Lower leg skin (tissue), 4 donors: ENCODE measurements at regions not wholly inside any gene's neighbourhood (a gene's known extent, or its start where the extent isn't known, plus 50 kb on each side); places are given as distances from the start of the nearest gene placed in this dataset.

Experiments
- DNase-seq, 2 donors: peaks; one replicate each; pipeline ENCODE4 v3.0.0-alpha.2; 2019; ENCODE audit warnings: low spot score in 2 of 2
- H3K4me3 ChIP-seq: fragments of 200-600 bp; sonication (generic); 2 replicates; pipeline ENCODE4 v1.5.1; 2017; ENCODE audit warnings: mild to moderate bottlenecking, low read depth; ENCODE audit not compliant: poor library complexity, severe bottlenecking
- CTCF ChIP-seq, 3 donors: fragments of 450-650 bp; IDR thresholded peaks; one replicate each; pipeline ENCODE4 v1.5.1; 2016; ENCODE audit warnings: antibody characterized with exemption in 3 of 3, mild to moderate bottlenecking in 3 of 3, moderate library complexity in 2 of 3
- POLR2A ChIP-seq, 2 donors: fragments of 450-650 bp; IDR thresholded peaks; one replicate each; pipeline ENCODE4 v1.6.1; 2016 to 2017; ENCODE audit warnings: antibody characterized with exemption in 2 of 2, mild to moderate bottlenecking in 1 of 2, moderate library complexity in 1 of 2
- WGBS, 2 donors: methylation state at CpG; one replicate each; pipeline ENCODE4 v1.1.5; 2018; 5-methylcytosine and 5-hydroxymethylcytosine counted together
- intact Hi-C: fragments of 100-400 bp; cut with DNase I; formaldehyde crosslinking; loops from one replicate; pipeline ENCODE4 v1.15.0; 2023; ENCODE audit warnings: low total_unique reads

DNA sequence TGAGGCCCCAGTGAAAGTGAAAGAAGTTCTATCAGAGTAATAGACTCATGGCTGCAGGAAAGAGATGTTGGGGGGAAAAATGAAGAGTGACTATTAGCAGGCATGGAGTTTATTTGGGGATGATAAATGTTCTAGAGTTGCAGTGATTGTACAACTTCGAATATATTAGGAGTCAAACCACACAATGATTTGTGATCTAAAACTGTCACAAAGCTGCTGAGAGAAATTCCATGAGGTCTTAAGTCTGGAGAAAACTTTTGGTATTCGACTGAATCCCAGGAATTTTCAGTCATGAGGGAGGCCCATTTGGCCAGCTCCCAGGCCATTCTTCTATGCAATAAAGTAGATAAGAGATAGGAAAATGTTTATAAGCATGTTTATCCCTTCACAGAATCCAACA lies 55.9 kb upstream of the UNC5B start:
- WGBS, 2 donors, result 51 to 65% methylated on average over 2 of the region's 2 CpGs
- no peak overlapping the region for H3K4me3 ChIP-seq
- TF ChIP-seq CTCF (IDR thresholded peaks at IDR 0.05), result no peak
- no peak for TF ChIP-seq POLR2A (IDR thresholded peaks at IDR 0.05)
- intact Hi-C loops, result no loop called here
- no peak for DNase-seq

GRCh38 chr10:71157435-71157834 lies 54.9 kb upstream of the UNC5B start:
- DNase-seq, result no peak
- TF ChIP-seq POLR2A (IDR thresholded peaks at IDR 0.05) (no peak), CTCF (IDR thresholded peaks at IDR 0.05) (no peak)
- WGBS, 2 donors, result 88 to 100% methylated on average over 1 of the region's 1 CpG
- no peak overlapping the region for H3K4me3 ChIP-seq
- intact Hi-C loops, result no loop called here

GRCh38 chr10:71158251-71158650 lies 54.1 kb upstream of the UNC5B start:
- no peak for TF ChIP-seq CTCF (IDR thresholded peaks at IDR 0.05)
- TF ChIP-seq POLR2A (IDR thresholded peaks at IDR 0.05), result no peak
- H3K4me3 ChIP-seq, result no peak overlapping the region
- intact Hi-C loops, result no loop called here
- no peak for DNase-seq

DNA sequence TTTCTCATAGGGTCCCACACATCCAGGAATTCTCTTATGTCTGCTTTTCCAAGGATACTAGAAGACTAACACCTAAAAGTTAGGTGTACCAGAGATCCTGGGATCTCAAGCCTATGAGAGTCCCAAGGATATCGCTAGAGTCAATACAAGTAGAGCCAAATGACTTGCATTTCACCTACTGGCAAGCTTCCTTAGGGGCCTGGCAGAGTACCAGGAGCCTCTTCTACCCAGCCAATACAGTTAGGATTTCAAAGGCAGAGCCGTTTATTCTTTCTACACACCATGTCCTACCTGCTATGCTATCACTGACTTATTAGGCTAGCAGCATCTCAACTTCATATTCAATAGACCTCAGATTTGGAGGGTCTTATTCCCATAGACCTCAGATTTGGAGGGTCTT lies 53.5 kb upstream of the UNC5B start:
- no peak overlapping the region for H3K4me3 ChIP-seq
- TF ChIP-seq POLR2A (IDR thresholded peaks at IDR 0.05) (no peak), CTCF (IDR thresholded peaks at IDR 0.05) (no peak)
- intact Hi-C loops, result no loop called here
- no peak for DNase-seq
- WGBS, 2 donors, result 64 to 70% methylated on average over 2 of the region's 2 CpGs

DNA sequence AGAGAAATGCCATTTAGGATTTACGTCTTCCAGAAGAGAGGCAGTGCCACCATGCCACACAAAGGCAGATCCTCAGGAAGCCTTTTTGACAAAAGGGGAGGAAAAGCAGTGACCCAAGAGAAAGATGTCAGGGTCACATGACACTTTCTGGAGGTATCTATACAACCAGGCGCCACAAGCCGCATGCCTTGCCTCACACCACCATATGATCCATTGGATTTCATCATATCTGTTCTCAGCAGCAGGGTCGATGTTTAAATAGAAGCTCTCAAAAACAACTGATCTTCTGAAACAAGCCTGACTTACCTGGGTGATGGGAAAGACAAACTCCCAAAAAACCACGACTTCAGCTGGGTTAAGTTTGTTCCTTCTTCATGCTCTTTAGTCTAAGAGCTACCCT lies 52.5 kb upstream of the UNC5B start:
- no peak overlapping the region for H3K4me3 ChIP-seq
- no peak for TF ChIP-seq CTCF (IDR thresholded peaks at IDR 0.05)
- intact Hi-C loops, result no loop called here
- DNase-seq, result no peak
- 90 to 94% methylated on average over 5 of the region's 5 CpGs for WGBS, 2 donors

DNA sequence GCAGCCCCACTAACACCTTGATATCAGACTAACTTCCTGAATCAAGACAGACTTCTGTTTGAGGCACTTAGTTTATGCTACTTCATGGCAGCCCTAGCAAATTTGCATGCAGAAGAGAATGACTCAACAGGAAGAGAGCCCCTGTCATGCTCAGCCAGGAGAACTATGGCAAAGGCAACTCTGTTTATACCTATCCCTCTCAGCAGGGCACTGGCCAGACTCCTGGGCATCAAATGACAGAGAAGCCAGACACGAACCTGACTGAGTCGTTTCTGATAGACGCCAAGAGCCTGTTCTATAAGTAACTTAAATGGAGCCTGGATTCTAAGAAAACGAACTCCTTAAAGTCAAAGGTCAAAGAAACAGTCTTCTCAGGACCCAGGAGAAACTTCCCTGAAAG lies 50.9 kb upstream of the UNC5B start:
- intact Hi-C loops, result no loop called here
- WGBS, 2 donors, result 64 to 86% methylated on average over 4 of the region's 4 CpGs
- TF ChIP-seq POLR2A (IDR thresholded peaks at IDR 0.05) (no peak), CTCF (IDR thresholded peaks at IDR 0.05) (no peak)
- no peak overlapping the region for H3K4me3 ChIP-seq
- DNase-seq, result no peak
